Stimulated activated CD4-positive, alpha-beta T cell treated with anti-CD3 and anti-CD28 coated beads, Interleukin-12 subunit alpha, Interleukin-12 subunit beta, amount 100 ng/mL, for 4 hours (primary cell): ENCODE measurements at regions not wholly inside any gene's neighbourhood (a gene's known extent, or its start where the extent isn't known, plus 50 kb on each side); places are given as distances from the start of the nearest gene placed in this dataset.

Source experiments
- DNase-seq: peaks from one replicate; pipeline ENCODE4 v3.0.0-alpha.2; 2020

DNA sequence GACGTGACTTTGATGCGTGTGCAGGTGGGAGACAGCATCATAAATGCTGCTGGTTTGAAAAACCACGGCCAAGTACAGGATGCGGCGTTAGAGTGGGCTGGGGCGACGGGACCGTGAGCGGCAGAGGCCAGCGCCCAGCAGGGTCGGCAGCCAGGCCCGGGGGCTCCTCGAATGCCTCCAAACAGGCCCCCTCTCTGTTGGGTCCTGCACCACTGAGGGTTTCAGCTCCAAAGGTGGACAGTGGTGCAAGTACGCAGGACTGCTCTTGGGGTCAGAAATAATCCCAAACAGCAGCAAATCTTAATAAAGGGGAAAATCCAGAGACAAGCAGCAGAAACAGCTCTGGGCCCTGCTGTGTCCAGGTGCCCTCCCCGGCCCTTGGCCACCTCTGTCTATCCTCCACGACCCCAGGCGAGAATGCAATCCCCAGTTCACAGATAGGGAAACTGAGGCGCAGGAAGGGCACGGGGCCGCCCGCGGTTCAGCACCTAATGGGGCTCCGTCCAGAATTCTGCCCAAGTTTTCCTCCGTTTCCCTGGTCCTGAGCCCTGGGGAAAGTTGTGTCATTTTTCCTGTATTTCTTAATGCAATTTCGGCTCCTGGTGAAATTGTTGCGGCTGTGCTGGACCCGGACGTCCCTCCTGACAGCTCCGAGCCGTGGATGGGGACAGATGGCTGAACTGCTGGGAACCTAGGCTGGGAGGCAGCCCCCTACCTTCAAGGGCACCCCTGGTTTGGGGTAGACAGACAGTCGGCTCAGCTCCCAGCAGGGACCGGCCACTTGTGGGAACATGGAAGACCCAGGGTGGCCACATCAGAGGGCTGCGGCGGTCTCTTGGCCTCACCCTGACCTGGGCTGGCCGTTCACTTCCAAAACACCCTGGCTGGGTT is 97.4 kb downstream of the FOXL3 start:
- no peak for DNase-seq

DNA sequence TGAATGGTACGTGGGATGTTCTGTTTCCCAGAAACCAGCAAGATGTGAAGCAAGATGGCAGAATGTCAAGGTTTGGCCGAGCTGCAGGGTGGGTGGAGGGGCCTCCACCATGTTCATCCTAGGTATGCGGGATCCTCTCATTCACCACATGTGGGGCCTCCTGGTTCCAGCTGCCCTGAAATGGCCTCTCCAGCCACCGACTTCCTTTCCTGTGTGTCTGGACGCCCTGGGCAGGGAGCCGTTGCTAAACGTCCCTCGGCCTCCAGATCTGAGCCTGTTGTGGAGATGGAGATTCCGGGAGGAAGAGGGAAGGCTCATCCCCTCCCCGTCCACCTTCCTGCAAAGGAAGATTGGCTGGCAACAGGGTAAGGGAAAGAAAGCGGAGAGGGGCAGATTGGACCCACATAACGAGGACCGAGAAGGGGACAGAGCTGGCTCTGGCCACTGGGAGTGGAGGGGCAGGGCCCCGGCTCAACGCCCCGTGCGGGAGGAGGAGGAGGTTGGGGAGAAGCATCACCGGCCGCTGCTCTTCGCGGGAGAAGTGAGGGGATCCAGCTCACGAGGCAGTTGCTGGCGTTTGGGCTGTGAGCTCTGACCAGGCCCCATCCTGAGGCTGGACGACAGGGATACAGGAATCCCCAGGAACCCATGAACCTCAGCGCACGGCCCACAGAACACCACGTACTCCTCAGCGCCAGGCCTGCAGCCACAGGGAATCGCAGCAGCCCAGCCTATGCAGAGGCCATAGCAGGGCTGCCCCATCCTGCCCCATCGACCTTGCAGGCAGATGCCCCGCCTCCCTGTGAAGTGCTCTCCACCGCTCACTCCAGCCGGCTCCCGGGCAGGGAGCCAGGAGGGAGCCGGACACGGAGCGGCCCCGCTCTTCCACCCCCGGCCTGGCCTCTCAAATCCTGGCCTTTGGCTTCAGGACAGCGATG is 98.3 kb downstream of the FOXL3 start:
- DNase-seq = no peak

DNA sequence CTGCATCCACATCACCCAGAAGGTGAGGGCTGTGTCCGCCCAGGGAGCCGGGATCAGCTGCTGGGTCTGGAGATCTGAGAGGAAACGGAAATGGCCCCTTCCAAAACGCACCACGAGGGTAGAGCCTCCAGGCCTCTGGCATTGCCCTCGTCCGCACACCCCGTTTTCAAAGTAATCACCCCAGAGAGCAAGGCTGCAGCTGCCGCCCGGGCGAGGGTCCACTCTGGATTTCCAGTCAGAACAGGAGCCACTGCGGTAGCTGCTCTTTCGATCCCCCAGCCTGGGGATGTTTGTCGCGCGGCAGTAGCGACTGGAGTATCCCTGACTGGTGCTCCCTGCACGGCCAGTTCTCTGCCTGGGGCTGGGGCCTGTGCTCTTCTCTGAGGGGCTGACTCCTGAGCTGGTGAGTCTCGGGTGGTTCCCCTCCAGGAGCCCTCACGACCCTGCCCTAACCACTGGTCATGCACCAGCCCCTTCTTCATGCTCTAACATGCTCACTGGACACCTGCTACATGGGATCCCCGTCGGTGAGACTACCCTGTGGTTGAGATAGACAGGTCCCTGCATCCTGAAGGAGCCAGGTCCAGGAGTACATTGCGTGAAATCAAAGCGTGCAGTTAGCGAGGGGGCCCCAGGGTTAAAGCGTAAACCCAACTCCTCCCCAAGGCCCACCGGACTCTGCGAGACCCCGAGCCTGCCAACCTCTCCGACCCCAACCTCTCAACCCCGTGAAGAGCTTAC is 99.2 kb downstream of the FOXL3 start:
- DNase-seq = no peak

GRCh38 chr7:389911-390601 is 100.1 kb downstream of the FOXL3 start:
- DNase-seq = no peak

DNA sequence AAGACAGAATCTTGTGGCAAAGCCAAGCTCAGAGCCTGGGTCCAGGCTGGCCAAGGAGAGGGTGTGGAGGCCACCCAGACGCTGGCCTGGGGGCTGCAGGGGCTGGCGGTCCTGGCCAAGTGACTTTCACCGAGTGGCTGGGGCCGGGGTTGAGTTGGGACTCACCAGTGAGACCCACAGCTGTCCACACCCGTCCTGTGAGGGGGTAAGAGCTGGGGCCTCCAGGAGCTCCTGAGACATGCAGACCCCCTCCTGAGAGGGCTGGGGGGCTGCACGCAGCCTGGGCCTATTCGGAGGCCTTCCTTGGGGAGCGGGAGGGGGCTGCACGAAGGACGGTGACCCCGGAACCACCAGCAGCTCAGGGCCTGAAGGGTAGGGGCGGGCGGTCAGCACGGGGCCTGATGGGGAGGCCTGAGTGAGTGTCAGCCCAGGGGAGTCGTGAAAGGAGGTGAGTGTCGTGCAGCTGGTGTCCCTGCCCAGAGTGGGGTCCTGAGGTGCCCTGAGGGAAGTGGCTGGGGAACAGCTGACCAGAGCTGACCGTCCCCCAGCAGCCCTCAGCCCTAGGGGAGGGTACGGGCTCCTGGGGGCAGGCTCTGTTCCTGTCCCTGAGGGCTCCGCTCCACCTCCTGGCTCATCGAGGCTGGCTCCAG is 100.9 kb downstream of the FOXL3 start:
- DNase-seq = no peak

GRCh38 chr7:391411-391951 is 101.5 kb downstream of the FOXL3 start:
- no peak for DNase-seq

- DNase-seq = no peak
Observed at GRCh38 chr7:391961-392524, 102.1 kb downstream of the FOXL3 start.

GRCh38 chr7:392822-393221 is 102.9 kb downstream of the FOXL3 start:
- no peak for DNase-seq

- DNase-seq = no peak
Observed at GRCh38 chr7:395643-396042, 105.7 kb downstream of the FOXL3 start.

DNA sequence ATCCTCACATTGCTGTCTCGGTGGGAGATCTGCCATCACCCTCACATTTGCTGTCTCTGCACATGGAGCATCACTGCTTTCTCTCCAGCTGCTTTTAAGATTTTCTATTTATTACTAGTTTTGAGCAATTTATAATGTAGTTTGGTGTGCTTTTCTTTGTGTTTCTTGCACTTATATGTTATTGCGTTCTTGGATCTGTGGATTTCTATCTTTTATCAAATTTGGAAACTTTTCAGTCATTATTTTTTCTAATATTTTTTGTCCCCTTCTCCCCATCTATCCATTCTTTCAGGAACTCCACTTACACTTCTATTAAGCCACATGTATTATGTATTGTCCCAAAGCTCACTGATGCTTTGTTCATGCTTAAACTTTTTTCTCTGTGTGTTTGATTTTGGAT is 108.9 kb downstream of the FOXL3 start:
- no peak for DNase-seq

GRCh38 chr7:400901-401485 is 111.0 kb downstream of the FOXL3 start:
- DNase-seq = no peak

DNA sequence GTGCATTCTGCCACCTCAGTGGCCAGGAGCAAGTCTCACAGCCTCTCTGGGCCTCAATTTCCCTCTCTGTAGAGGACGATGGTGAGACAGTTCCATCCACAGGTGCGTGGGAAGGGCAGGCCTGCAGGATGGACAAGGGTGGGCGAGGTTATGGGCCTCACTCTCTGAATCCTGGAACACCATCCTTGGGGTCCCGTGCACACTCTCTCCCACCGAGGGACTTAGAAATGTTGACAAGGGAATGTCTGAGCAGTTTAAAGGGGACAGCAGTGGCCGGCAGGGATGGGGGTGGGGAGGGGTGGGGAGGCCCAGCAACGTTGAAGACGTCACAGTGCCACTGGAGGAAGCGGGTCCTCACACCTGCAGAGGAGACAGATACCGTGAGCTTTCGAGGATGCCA is 111.5 kb downstream of the FOXL3 start:
- no peak for DNase-seq

DNA sequence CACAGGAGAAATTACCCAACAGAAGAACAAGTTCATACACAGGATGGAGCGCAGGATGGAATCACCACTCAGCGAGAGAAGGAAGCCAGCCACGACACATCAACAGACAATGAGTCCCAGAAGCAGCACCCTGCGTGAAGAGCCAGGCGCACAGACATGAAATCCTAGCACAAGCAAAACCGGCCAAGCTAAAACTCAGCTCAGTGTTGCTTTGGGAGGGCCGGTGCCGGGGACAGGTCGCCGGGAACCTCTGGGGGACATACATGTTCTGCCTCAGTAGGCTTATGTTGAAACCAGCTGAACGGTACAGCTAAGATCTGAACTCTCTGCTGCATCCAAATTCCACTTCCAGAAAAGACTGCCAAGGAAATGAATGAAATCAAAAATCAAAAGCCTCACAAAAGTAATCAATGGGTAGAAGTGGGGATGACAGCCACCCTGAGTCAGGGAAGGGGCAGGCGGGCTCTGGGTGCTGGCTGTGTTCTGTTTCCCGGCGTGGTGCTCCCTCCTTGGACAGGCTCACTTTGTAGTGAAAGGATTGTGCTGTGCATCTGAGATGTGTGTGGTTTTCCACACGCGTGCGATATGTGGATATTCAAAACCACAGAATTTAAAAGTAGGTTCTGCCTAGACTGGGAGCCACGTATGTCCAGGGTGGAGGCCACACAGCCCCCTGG is 114.7 kb downstream of the PDGFA start:
- DNase-seq = no peak

DNA sequence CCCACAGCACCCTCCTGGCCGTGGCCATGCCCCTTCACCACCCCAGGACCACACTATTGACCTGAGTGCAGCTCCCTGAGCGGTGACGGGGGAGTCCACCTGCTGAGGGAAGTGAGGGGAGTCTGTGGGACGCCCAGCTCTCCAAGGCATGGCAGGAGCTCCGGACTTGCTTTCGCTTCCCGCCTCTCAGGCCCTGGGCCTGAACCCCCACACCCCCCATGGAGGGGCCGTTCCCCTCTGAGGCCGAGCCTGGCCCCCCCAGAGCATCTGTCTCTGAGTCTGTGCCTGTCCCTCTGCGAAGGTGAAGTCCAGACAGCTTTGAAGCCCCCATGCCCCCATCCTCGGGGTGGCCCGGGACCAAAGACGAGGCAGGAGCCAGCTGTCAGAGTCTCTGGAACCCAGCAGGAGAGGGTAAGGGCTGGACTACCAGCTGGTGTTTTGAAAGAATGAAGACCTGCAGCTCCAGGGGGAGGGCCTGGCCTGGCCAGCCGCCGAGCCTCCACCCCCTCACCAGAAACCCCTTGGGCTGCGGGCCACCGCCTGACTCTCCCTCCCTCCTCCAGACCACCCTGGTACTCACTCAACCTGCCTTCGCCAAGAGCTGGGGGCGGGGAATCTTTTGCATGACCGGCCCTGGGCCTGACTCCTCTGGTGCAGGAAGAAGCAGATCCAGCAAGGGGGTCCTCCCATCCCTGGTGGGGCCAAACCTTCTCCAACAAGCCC is 114.0 kb downstream of the PDGFA start:
- no peak for DNase-seq

- no peak for DNase-seq
Observed at GRCh38 chr7:407721-408539, 111.7 kb downstream of the PDGFA start.

- no peak for DNase-seq
Observed at GRCh38 chr7:408751-409311, 110.8 kb downstream of the PDGFA start.

DNA sequence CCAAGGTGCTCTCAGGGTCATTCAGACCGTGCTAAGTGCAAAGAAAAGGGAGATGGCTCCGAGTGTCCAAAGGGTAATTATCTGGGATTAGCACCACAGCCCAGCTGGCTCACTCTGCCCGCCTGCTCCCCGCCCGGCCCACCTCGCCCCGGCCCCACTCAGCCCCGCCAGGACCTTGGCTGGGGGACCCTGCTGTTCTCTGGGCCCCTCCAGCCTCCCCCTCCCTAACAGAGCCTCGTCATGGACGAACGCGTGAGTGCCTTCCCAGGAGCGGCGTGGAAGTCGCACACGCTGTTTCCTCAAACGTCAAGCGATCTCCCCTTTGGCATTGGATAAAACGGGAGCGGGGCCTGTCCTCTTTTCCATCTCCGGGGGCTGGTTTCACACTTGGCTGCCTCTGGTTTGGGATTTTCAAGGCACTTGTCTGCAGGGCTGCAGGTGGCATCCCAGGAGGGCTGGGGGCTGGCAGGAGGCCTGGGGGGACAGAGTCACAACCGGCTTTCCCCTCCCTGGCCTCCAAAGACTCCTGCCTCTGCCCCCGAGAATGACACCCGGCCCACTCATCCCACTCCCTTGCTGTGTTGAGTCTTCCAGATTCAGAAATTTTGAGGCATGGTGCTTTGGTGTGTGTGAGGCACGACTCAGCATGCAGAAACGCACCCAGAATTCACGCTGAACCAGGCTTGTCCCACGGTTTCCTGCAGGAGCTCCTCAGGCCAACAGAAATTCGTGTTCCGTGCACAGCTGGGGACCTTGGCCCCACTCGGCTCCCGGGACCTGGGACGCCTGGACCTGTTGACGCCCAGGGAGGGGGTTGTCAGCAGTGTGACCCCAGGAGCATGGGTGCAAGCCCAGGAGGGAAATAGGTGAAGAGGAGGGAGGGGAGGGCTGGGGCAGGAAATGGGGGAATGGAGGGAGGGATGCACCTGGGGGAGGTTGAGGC is 110.0 kb downstream of the PDGFA start:
- no peak for DNase-seq
